Uterus (tissue), 2 donors: ENCODE measurements at regions not wholly inside any gene's neighbourhood (a gene's known extent, or its start where the extent isn't known, plus 50 kb on each side); places are given as distances from the start of the nearest gene placed in this dataset.

Experiments
- POLR2A ChIP-seq, 2 donors: fragments of 450-650 bp; IDR thresholded peaks; one replicate each; pipeline ENCODE4 v1.6.1; 2016; ENCODE audit warnings: antibody characterized with exemption in 2 of 2, mild to moderate bottlenecking in 1 of 2, moderate library complexity in 1 of 2
- TF ChIP-seq, protein P1 (sequence below), 4 experiments: fragments of 200-600 bp in 2 of 4; fragments of 450-650 bp in 2 of 4; sonication (generic) in 2 of 4; IDR thresholded peaks; one replicate each; pipeline ENCODE4 v1.5.1; 2016 to 2019; ENCODE audit warnings: antibody characterized with exemption in 4 of 4, mild to moderate bottlenecking in 2 of 4, moderate library complexity in 1 of 4

- TF ChIP-seq, protein P1, sequence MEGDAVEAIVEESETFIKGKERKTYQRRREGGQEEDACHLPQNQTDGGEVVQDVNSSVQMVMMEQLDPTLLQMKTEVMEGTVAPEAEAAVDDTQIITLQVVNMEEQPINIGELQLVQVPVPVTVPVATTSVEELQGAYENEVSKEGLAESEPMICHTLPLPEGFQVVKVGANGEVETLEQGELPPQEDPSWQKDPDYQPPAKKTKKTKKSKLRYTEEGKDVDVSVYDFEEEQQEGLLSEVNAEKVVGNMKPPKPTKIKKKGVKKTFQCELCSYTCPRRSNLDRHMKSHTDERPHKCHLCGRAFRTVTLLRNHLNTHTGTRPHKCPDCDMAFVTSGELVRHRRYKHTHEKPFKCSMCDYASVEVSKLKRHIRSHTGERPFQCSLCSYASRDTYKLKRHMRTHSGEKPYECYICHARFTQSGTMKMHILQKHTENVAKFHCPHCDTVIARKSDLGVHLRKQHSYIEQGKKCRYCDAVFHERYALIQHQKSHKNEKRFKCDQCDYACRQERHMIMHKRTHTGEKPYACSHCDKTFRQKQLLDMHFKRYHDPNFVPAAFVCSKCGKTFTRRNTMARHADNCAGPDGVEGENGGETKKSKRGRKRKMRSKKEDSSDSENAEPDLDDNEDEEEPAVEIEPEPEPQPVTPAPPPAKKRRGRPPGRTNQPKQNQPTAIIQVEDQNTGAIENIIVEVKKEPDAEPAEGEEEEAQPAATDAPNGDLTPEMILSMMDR (IDR thresholded peaks at IDR 0.05), result no peak
- TF ChIP-seq POLR2A (IDR thresholded peaks at IDR 0.05), result no peak
These were observed 88.0 kb upstream of the CELF4 start for GRCh38 chr18:37653618-37654017.
